ENCODE measurements at regions not wholly inside any gene's neighbourhood (a gene's known extent, or its start where the extent isn't known, plus 50 kb on each side); places are given as distances from the start of the nearest gene placed in this dataset.
"Not testable (repeated sequence)": the region's sequence is repeated elsewhere in the genome, so short reads cannot be mapped to it uniquely, and the experiment has no call there.

DNA sequence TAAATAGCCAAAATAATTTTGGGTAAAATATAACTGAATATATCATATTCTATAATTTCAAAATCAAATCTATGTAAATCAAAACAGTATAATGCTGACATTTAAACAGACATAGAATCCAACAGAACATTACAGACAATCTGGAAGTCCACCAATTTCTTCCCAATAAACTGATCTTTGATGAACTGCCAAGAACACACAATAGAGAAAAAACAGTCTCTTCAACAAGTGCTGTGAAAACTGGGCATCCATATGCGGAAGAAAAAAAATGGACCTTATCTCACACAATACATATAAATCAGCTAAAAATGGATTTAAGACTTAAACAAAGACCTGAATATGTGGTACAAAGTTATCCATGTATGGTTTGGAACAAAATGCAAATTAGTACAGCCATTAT is 1022.7 kb downstream of the TMEM121 start:
- ATAC-seq (ENCODE audit: poor library complexity) (no peak), DNase-seq (no peak)
- TF ChIP-seq, protein P1, sequence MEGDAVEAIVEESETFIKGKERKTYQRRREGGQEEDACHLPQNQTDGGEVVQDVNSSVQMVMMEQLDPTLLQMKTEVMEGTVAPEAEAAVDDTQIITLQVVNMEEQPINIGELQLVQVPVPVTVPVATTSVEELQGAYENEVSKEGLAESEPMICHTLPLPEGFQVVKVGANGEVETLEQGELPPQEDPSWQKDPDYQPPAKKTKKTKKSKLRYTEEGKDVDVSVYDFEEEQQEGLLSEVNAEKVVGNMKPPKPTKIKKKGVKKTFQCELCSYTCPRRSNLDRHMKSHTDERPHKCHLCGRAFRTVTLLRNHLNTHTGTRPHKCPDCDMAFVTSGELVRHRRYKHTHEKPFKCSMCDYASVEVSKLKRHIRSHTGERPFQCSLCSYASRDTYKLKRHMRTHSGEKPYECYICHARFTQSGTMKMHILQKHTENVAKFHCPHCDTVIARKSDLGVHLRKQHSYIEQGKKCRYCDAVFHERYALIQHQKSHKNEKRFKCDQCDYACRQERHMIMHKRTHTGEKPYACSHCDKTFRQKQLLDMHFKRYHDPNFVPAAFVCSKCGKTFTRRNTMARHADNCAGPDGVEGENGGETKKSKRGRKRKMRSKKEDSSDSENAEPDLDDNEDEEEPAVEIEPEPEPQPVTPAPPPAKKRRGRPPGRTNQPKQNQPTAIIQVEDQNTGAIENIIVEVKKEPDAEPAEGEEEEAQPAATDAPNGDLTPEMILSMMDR (IDR thresholded peaks at IDR 0.05) = no peak
- intact Hi-C loops (cut with DNase I, micrococcal nuclease) = no loop called here
- H3K36me3 Mint-ChIP-seq (ENCODE audit: low read depth) = no peaks in the 10 kb centered on the region
- H3K9me3 Mint-ChIP-seq = no peaks in the 10 kb centered on the region
- no peaks in the 10 kb centered on the region for H3K4me1 Mint-ChIP-seq (ENCODE audit: low read depth)
- H3K27ac Mint-ChIP-seq = no peak overlapping the region
- Histone ChIP-seq H3K27me3 (ENCODE audit: control insufficient read depth in 1 of 2, insufficient read depth in 2 of 2, low read length in 2 of 2) (peaks cover 0 to 3% of the 10 kb centered on the region in 2 experiments), H3K4me1 (ENCODE audit: insufficient read depth, low read length) (no peaks in the 10 kb centered on the region), H3K9me3 (ENCODE audit: control insufficient read depth in 1 of 2, insufficient read depth in 1 of 2, low read length in 2 of 2) (no peaks in the 10 kb centered on the region), H3K4me3 (ENCODE audit: low read length) (no peak overlapping the region), H3K27ac (ENCODE audit: low read depth in 1 of 2, low read length in 2 of 2) (no peak overlapping the region), H3K36me3 (ENCODE audit: insufficient read depth, low read length) (no peaks in the 10 kb centered on the region)
- H3K27me3 Mint-ChIP-seq = peaks cover 18% of the 10 kb centered on the region
- CTCF ChIA-PET = interaction anchor here (1.5 kb wide), 1 partner anchor 15 kb away, joined by 5 read pairs; no protein-coding TSS in a partner anchor
- H3K4me3 Mint-ChIP-seq = no peak overlapping the region
- POLR2A ChIA-PET = no interaction called here

- no peak for ATAC-seq (ENCODE audit: poor library complexity)
- POLR2A ChIA-PET = interaction anchor here (0.6 kb wide), 1 partner anchor 22 kb away, joined by 4 read pairs; no protein-coding TSS in a partner anchor
- H3K4me1 Mint-ChIP-seq (ENCODE audit: low read depth) = no peaks in the 10 kb centered on the region
These were observed 1024.9 kb downstream of the TMEM121 start for GRCh38 chr14:106551265-106551664.

DNA sequence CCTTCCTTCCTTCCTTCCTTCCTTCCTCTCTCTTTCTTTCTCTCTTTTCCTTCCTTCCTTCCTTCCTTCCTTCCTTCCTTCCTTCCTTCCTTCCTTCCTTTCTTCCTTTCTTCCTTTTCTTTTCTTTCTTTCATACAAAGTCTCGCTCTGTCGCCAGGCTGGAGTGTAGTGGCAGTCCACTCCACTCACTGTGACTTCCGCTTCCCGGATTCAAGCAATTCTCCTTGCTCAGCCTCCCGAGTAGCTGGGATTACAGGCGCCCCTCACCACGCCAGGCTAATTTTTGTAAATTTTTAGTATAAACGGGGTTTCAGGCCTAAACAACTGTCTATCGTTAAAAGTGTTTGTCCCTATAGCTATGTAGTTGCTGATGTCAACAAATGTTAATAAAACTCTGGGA is 1029.8 kb downstream of the TMEM121 start:
- H3K4me1 ChIP-seq (ENCODE audit: insufficient read depth, low read length); ATAC-seq (ENCODE audit: poor library complexity); H3K36me3 ChIP-seq (ENCODE audit: insufficient read depth, low read length); H3K4me1 Mint-ChIP-seq (ENCODE audit: low read depth); H3K27ac ChIP-seq (ENCODE audit: low read depth in 1 of 2, low read length in 2 of 2); H3K9me3 ChIP-seq (ENCODE audit: control insufficient read depth in 1 of 2, insufficient read depth in 1 of 2, low read length in 2 of 2); intact Hi-C loops (cut with DNase I, micrococcal nuclease); H3K36me3 Mint-ChIP-seq (ENCODE audit: low read depth); H3K9me3 Mint-ChIP-seq; H3K27me3 ChIP-seq (ENCODE audit: control insufficient read depth in 1 of 2, insufficient read depth in 2 of 2, low read length in 2 of 2); POLR2A ChIA-PET; DNase-seq; H3K4me3 Mint-ChIP-seq; H3K27ac Mint-ChIP-seq; H3K4me3 ChIP-seq (ENCODE audit: low read length): not testable (repeated sequence)
- CTCF ChIA-PET = interaction anchor here (1.0 kb wide), 1 partner anchor 15 kb away, joined by 3 read pairs; no protein-coding TSS in a partner anchor
- peaks cover 13% of the 10 kb centered on the region for H3K27me3 Mint-ChIP-seq

More at GRCh38 chr14:106551265-106551664, 1024.9 kb downstream of the TMEM121 start:
- no peaks in the 10 kb centered on the region for H3K36me3 ChIP-seq (ENCODE audit: insufficient read depth, low read length)
- H3K9me3 ChIP-seq (ENCODE audit: control insufficient read depth in 1 of 2, insufficient read depth in 1 of 2, low read length in 2 of 2) = no peaks in the 10 kb centered on the region
- Mint-ChIP-seq H3K36me3 (ENCODE audit: low read depth) (no peaks in the 10 kb centered on the region), H3K4me3 (no peak overlapping the region), H3K27ac (no peak overlapping the region), H3K27me3 (peaks cover 10% of the 10 kb centered on the region), H3K9me3 (no peaks in the 10 kb centered on the region)
- no peak overlapping the region for H3K27ac ChIP-seq (ENCODE audit: low read depth in 1 of 2, low read length in 2 of 2)
- intact Hi-C loops (cut with DNase I, micrococcal nuclease) = no loop called here
- H3K27me3 ChIP-seq (ENCODE audit: control insufficient read depth in 1 of 2, insufficient read depth in 2 of 2, low read length in 2 of 2) = no peaks in the 10 kb centered on the region
- TF ChIP-seq, protein P1 (IDR thresholded peaks at IDR 0.05) = no peak
- CTCF ChIA-PET = no interaction called here
- no peaks in the 10 kb centered on the region for H3K4me1 ChIP-seq (ENCODE audit: insufficient read depth, low read length)
- H3K4me3 ChIP-seq (ENCODE audit: low read length) = no peak overlapping the region
- peak in 3 of 14 experiments; percentile 6 to 26 (median 10) for DNase-seq

- ATAC-seq (ENCODE audit: poor library complexity) = peak; percentile 66
- H3K27me3 Mint-ChIP-seq = peaks cover 13% of the 10 kb centered on the region
These were observed 1030.4 kb downstream of the TMEM121 start for GRCh38 chr14:106556665-106557289.

More at GRCh38 chr14:106556665-106557289, 1030.4 kb downstream of the TMEM121 start:
- Mint-ChIP-seq H3K36me3 (ENCODE audit: low read depth) (no peaks in the 10 kb centered on the region), H3K4me1 (ENCODE audit: low read depth) (no peaks in the 10 kb centered on the region), H3K9me3 (no peaks in the 10 kb centered on the region), H3K27ac (no peak overlapping the region), H3K4me3 (no peak overlapping the region)
- H3K36me3 ChIP-seq (ENCODE audit: insufficient read depth, low read length) = no peaks in the 10 kb centered on the region
- peak; percentile 65 to 82 (median 70) for DNase-seq
- H3K9me3 ChIP-seq (ENCODE audit: control insufficient read depth in 1 of 2, insufficient read depth in 1 of 2, low read length in 2 of 2) = no peaks in the 10 kb centered on the region
- ChIA-PET POLR2A (no interaction called here), CTCF (interaction anchor here (1.0 kb wide), 1 partner anchor 15 kb away, joined by 3 read pairs; no protein-coding TSS in a partner anchor)
- no peak overlapping the region for H3K27ac ChIP-seq (ENCODE audit: low read depth in 1 of 2, low read length in 2 of 2)
- peaks cover 3 to 9% of the 10 kb centered on the region in 2 experiments for H3K27me3 ChIP-seq (ENCODE audit: control insufficient read depth in 1 of 2, insufficient read depth in 2 of 2, low read length in 2 of 2)
- H3K4me1 ChIP-seq (ENCODE audit: insufficient read depth, low read length) = peaks cover 5% of the 10 kb centered on the region
- TF ChIP-seq, protein P1 (IDR thresholded peaks at IDR 0.05) = peak; percentile 96
- intact Hi-C loops (cut with DNase I, micrococcal nuclease) = no loop called here
- H3K4me3 ChIP-seq (ENCODE audit: low read length) = no peak overlapping the region

All from CD4-positive, alpha-beta T cell (primary cell).